ENCODE measurements at regions not wholly inside any gene's neighbourhood (a gene's known extent, or its start where the extent isn't known, plus 50 kb on each side); places are given as distances from the start of the nearest gene placed in this dataset.

GRCh38 chr1:4108331-4108730 lies 208.3 kb upstream of the C1orf174 start:
- intact Hi-C loops (cut with micrococcal nuclease), result no loop called here
- Mint-ChIP-seq H3K4me3 (no peak overlapping the region), H3K27ac (no peak overlapping the region), H3K4me1 (ENCODE audit: low read depth) (no peaks in the 10 kb centered on the region), H3K27me3 (ENCODE audit: insufficient read depth) (no peaks in the 10 kb centered on the region), H3K36me3 (ENCODE audit: low read depth) (no peaks in the 10 kb centered on the region), H3K9me3 (no peaks in the 10 kb centered on the region)
- DNase-seq (ENCODE audit: low spot score), result no peak

GRCh38 chr1:4108758-4109627 lies 208.9 kb upstream of the C1orf174 start:
- Mint-ChIP-seq H3K36me3 (ENCODE audit: low read depth) (no peaks in the 10 kb centered on the region), H3K27me3 (ENCODE audit: insufficient read depth) (no peaks in the 10 kb centered on the region), H3K9me3 (no peaks in the 10 kb centered on the region), H3K27ac (no peak overlapping the region), H3K4me3 (no peak overlapping the region), H3K4me1 (ENCODE audit: low read depth) (no peaks in the 10 kb centered on the region)
- intact Hi-C loops (cut with micrococcal nuclease), result no loop called here
- DNase-seq (ENCODE audit: low spot score), result no peak

- Mint-ChIP-seq H3K36me3 (ENCODE audit: low read depth) (no peaks in the 10 kb centered on the region), H3K27ac (no peak overlapping the region), H3K4me1 (ENCODE audit: low read depth) (no peaks in the 10 kb centered on the region), H3K9me3 (no peaks in the 10 kb centered on the region), H3K27me3 (ENCODE audit: insufficient read depth) (no peaks in the 10 kb centered on the region), H3K4me3 (no peak overlapping the region)
- intact Hi-C loops (cut with micrococcal nuclease), result no loop called here
- DNase-seq (ENCODE audit: low spot score), result no peak
Measured at GRCh38 chr1:4109628-4109940, 209.5 kb upstream of the C1orf174 start.

DNA sequence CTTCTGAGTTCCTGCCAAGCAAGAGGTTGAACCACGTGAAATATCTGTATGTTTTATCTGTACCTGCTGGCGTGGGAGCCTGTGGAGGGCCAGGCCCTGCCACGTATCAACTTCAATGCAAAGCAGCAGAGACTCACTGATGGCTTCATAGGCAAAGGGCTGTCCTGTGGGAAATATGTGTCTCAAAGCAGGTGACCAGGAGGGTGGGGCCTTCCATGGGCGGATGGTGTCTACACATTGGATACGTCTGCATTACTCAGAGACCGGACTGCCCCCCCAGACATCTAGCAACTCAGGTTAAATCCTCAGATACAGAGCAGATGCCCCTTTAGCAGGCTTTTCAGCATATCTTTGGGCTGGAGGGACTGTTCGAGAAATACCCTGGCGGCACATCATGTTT lies 210.8 kb upstream of the C1orf174 start:
- no peaks in the 10 kb centered on the region for H3K36me3 Mint-ChIP-seq (ENCODE audit: low read depth)
- no peak overlapping the region for H3K4me3 Mint-ChIP-seq
- DNase-seq (ENCODE audit: low spot score), result no peak
- intact Hi-C loops (cut with micrococcal nuclease), result no loop called here
- H3K27me3 Mint-ChIP-seq (ENCODE audit: insufficient read depth), result no peaks in the 10 kb centered on the region
- no peaks in the 10 kb centered on the region for H3K9me3 Mint-ChIP-seq
- no peaks in the 10 kb centered on the region for H3K4me1 Mint-ChIP-seq (ENCODE audit: low read depth)
- H3K27ac Mint-ChIP-seq, result no peak overlapping the region

GRCh38 chr1:4113897-4114296 lies 213.8 kb upstream of the C1orf174 start:
- Mint-ChIP-seq H3K27me3 (ENCODE audit: insufficient read depth) (no peaks in the 10 kb centered on the region), H3K4me3 (no peak overlapping the region), H3K36me3 (ENCODE audit: low read depth) (no peaks in the 10 kb centered on the region), H3K4me1 (ENCODE audit: low read depth) (no peaks in the 10 kb centered on the region), H3K9me3 (no peaks in the 10 kb centered on the region), H3K27ac (no peak overlapping the region)
- intact Hi-C loops (cut with micrococcal nuclease), result no loop called here
- DNase-seq (ENCODE audit: low spot score), result no peak

DNA sequence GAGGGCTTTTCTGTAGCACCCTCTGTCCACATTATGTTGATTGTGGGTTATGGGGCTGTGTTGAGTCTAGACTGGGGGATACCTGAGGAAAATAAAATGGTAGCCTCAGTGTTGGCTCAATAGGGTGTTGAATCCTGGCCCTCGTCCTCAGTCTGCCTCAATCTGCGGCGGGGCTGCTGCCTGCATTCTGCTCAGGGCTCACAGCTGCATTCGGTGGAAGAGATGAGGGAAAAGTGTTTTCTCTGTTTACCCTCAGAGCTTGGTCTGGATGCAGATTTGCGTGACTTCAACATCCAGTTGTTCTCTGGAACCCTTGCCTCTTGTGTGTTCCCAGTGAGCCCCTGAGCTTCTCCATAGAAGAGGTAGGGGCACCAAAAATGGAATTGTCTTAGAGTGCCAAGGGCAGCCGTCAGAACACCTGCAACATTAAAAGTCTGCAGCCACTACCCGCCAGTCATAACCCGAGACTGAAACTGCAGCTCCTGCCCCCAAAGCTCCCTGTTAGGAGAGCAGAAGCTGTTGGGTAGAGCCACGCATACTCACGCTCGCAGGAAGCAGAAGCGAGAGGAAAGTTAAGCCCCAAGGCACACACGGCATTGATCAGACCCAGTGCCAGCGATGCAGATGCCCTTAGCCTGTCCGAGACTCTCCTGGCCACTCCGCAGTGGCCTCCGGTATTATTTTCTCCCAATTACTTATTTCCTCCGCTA lies 215.3 kb upstream of the C1orf174 start:
- no peaks in the 10 kb centered on the region for H3K27me3 Mint-ChIP-seq (ENCODE audit: insufficient read depth)
- no peaks in the 10 kb centered on the region for H3K36me3 Mint-ChIP-seq (ENCODE audit: low read depth)
- no peak for DNase-seq (ENCODE audit: low spot score)
- no peaks in the 10 kb centered on the region for H3K9me3 Mint-ChIP-seq
- H3K27ac Mint-ChIP-seq, result no peak overlapping the region
- H3K4me3 Mint-ChIP-seq, result no peak overlapping the region
- H3K4me1 Mint-ChIP-seq (ENCODE audit: low read depth), result no peaks in the 10 kb centered on the region
- intact Hi-C loops (cut with micrococcal nuclease), result no loop called here

DNA sequence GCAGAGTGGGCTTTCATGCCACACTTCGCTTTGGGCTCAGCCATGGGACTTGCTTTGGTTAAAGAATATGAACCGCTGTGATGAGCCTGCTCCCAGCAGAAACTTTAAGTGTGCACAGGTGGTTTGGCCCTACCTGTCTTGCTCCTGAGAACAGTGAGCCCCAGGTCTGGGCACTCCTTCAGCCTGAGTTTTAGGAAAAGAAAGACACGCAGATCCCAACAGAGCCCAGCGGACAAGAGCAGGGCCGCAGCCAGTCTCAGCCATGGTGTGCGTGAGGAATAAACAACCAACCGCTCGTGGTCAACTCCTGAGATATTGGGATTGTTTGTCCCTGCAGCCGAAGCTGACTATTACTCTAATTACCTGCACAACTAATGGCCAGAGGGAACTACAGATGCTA lies 217.1 kb upstream of the C1orf174 start:
- no peaks in the 10 kb centered on the region for H3K4me1 Mint-ChIP-seq (ENCODE audit: low read depth)
- H3K27me3 Mint-ChIP-seq (ENCODE audit: insufficient read depth), result no peaks in the 10 kb centered on the region
- no peak overlapping the region for H3K27ac Mint-ChIP-seq
- H3K36me3 Mint-ChIP-seq (ENCODE audit: low read depth), result no peaks in the 10 kb centered on the region
- intact Hi-C loops (cut with micrococcal nuclease), result no loop called here
- no peak overlapping the region for H3K4me3 Mint-ChIP-seq
- H3K9me3 Mint-ChIP-seq, result no peaks in the 10 kb centered on the region
- DNase-seq (ENCODE audit: low spot score), result no peak

- no peak for DNase-seq (ENCODE audit: low spot score)
- H3K27me3 Mint-ChIP-seq (ENCODE audit: insufficient read depth), result no peaks in the 10 kb centered on the region
- H3K4me3 Mint-ChIP-seq, result no peak overlapping the region
- intact Hi-C loops (cut with micrococcal nuclease), result no loop called here
- H3K9me3 Mint-ChIP-seq, result no peaks in the 10 kb centered on the region
- no peaks in the 10 kb centered on the region for H3K36me3 Mint-ChIP-seq (ENCODE audit: low read depth)
- no peaks in the 10 kb centered on the region for H3K4me1 Mint-ChIP-seq (ENCODE audit: low read depth)
- H3K27ac Mint-ChIP-seq, result no peak overlapping the region
Measured at GRCh38 chr1:4118746-4119515, 218.9 kb upstream of the C1orf174 start.

DNA sequence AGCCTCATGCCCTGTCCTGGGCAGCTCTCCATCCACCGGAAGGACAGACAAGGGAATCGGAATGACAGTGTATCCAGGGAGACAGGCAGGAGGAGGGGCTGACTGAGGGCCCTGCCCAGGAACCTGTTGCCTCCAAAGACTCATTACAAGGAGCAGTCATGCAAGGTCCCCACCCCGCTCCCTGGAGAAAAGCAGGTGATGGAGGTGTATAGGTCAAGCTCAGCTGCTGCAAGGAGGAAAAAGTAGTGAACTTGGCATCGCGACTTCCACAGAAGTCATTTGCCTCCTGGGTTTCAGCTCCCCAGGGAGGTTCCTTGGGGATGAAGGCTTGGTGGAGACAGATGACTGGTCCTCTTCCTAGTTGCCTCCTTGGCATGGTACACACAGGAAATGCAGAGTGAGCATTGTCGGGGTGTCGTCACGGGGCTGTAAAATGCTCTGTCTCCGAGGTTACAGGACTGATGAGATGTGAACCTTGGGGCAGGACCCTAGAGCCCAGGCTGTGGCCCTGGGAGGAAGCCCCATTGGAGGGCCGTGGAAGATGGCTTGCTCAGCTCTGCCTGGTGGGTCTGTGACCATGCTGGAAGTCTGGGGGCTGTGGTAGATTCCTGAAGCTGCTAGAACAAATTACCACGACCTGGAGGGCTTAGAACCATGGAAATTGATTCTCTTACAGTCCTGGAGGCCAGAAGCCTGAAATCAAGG lies 219.6 kb upstream of the C1orf174 start:
- no peak for DNase-seq (ENCODE audit: low spot score)
- no peaks in the 10 kb centered on the region for H3K27me3 Mint-ChIP-seq (ENCODE audit: insufficient read depth)
- intact Hi-C loops (cut with micrococcal nuclease), result no loop called here

GRCh38 chr1:4120557-4121292 lies 220.7 kb upstream of the C1orf174 start:
- no peaks in the 10 kb centered on the region for H3K27me3 Mint-ChIP-seq (ENCODE audit: insufficient read depth)

More for the DNA sequence above, 219.6 kb upstream of the C1orf174 start:
- Mint-ChIP-seq H3K27ac (no peak overlapping the region), H3K9me3 (no peaks in the 10 kb centered on the region), H3K36me3 (ENCODE audit: low read depth) (no peaks in the 10 kb centered on the region), H3K4me1 (ENCODE audit: low read depth) (no peaks in the 10 kb centered on the region), H3K4me3 (no peak overlapping the region)

DNA sequence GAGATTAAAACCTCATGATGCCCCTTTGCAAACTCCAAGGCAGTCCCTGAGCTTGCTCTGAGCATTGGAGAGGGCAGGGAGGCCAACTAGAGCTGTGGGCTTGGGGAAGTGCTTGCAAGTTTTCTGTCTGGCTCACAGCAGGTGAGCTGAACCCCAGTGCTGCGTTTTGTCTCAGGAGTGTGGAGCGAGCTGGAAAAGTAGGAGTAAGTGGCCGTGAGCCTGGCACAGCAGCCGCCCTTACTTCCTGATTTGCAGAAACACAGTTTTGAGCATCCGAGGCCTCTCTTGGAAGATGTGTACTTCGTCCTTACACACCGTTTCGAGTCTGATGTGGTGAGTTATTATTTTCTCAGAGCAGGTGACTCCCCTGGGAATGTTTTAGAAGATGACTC lies 221.2 kb upstream of the C1orf174 start:
- intact Hi-C loops (cut with micrococcal nuclease), result no loop called here
- Mint-ChIP-seq H3K4me1 (ENCODE audit: low read depth) (no peaks in the 10 kb centered on the region), H3K9me3 (no peaks in the 10 kb centered on the region), H3K36me3 (ENCODE audit: low read depth) (no peaks in the 10 kb centered on the region), H3K27ac (no peak overlapping the region), H3K4me3 (no peak overlapping the region), H3K27me3 (ENCODE audit: insufficient read depth) (no peaks in the 10 kb centered on the region)
- DNase-seq (ENCODE audit: low spot score), result no peak

More at GRCh38 chr1:4120557-4121292, 220.7 kb upstream of the C1orf174 start:
- Mint-ChIP-seq H3K4me1 (ENCODE audit: low read depth) (no peaks in the 10 kb centered on the region), H3K36me3 (ENCODE audit: low read depth) (no peaks in the 10 kb centered on the region), H3K4me3 (no peak overlapping the region), H3K27ac (no peak overlapping the region), H3K9me3 (no peaks in the 10 kb centered on the region)
- no peak for DNase-seq (ENCODE audit: low spot score)
- intact Hi-C loops (cut with micrococcal nuclease), result no loop called here

DNA sequence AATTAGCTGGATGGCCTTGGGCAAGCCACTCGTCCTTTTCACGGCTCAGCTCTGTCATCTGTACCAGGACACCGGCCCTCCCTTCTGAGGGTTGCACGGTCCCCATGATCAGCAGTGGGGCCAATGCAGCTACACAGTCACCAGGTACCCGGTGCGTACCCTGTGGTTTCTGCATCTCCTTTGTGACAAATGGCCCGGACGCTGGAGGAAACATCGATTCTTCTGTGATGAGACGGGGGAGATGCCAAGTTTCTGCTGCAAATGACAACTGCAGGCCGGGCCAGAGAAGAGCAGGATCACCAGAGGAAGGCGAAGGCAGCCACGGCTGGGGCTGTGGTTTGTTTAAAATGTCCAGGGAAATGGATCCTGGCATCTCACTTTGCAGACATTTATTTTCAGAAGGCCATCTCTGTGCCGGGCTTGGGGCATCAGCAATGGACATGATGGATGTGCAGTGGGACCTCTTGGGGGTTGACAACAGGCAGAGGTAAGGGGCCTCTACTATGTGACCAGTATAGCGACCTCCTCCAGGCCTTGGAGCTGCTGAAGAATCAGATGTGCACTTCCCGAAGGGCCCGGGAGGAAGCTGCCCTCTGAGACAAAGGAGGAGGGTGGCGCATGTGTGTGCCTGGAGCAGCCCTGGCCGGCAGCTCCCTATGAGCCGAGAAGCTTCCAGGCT lies 221.9 kb upstream of the C1orf174 start:
- no peaks in the 10 kb centered on the region for H3K36me3 Mint-ChIP-seq (ENCODE audit: low read depth)

More for the DNA sequence above, 221.9 kb upstream of the C1orf174 start:
- no peak overlapping the region for H3K4me3 Mint-ChIP-seq
- H3K27me3 Mint-ChIP-seq (ENCODE audit: insufficient read depth), result no peaks in the 10 kb centered on the region
- DNase-seq (ENCODE audit: low spot score), result no peak
- no peak overlapping the region for H3K27ac Mint-ChIP-seq
- no peaks in the 10 kb centered on the region for H3K9me3 Mint-ChIP-seq
- H3K4me1 Mint-ChIP-seq (ENCODE audit: low read depth), result no peaks in the 10 kb centered on the region
- intact Hi-C loops (cut with micrococcal nuclease), result no loop called here

Data from activated T-helper 1 cell treated with anti-CD3 and anti-CD28 coated beads, Interleukin-12 subunit alpha, Interleukin-12 subunit beta, Interleukin-2, Interleukin-4 antibody, amounts not matched to agents 30 ng/mL and 10 ng/mL and 1 ng/mL, durations not matched to agents 14 hours and 24 hours and 36 hours (primary cell).